Suprapubic skin (tissue), 4 donors: ENCODE measurements at regions not wholly inside any gene's neighbourhood (a gene's known extent, or its start where the extent isn't known, plus 50 kb on each side); places are given as distances from the start of the nearest gene placed in this dataset.

Experiments used
- DNase-seq, 2 donors: peaks; one replicate each; pipeline ENCODE4 v3.0.0-alpha.2; 2019; ENCODE audit warnings: low spot score in 2 of 2
- H3K27ac ChIP-seq: fragments of 200-600 bp; sonication (generic); one replicate; pipeline ENCODE4 v1.5.1; 2019
- H3K27me3 ChIP-seq: fragments of 200-600 bp; sonication (generic); one replicate; pipeline ENCODE4 v1.5.1; 2019
- H3K36me3 ChIP-seq: fragments of 200-600 bp; sonication (generic); one replicate; pipeline ENCODE4 v1.5.1; 2019
- H3K4me1 ChIP-seq: fragments of 200-600 bp; sonication (generic); one replicate; pipeline ENCODE4 v1.5.1; 2019
- H3K4me3 ChIP-seq: fragments of 200-600 bp; sonication (generic); one replicate; pipeline ENCODE4 v1.5.1; 2019; ENCODE audit warnings: mild to moderate bottlenecking
- H3K9me3 ChIP-seq: fragments of 200-600 bp; sonication (generic); one replicate; pipeline ENCODE4 v1.5.1; 2019
- EP300 ChIP-seq: sonication (generic); formaldehyde crosslinking; IDR thresholded peaks from one replicate; pipeline ENCODE4 v1.6.1; 2017; ENCODE audit warnings: antibody characterized with exemption
- POLR2A ChIP-seq, 2 donors: fragments of 450-650 bp; IDR thresholded peaks; one replicate each; pipeline ENCODE4 v1.6.1; 2017; ENCODE audit warnings: antibody characterized with exemption in 2 of 2, mild to moderate bottlenecking in 2 of 2, moderate library complexity in 2 of 2
- POLR2AphosphoS5 ChIP-seq, 3 donors: sonication (generic); formaldehyde crosslinking; IDR thresholded peaks; one replicate each; pipeline ENCODE4 v1.6.1; 2017; ENCODE audit warnings: antibody characterized with exemption in 3 of 3
- WGBS: methylation state at CpG from one replicate; pipeline ENCODE4 v1.1.5; 2018; 5-methylcytosine and 5-hydroxymethylcytosine counted together
- TF ChIP-seq, protein P1 (sequence below), 2 donors: fragments of 200-600 bp in 1 of 2; fragments of 450-650 bp in 1 of 2; sonication (generic) in 1 of 2; IDR thresholded peaks; one replicate each; pipeline ENCODE4 v1.5.1; 2016 to 2019; ENCODE audit warnings: antibody characterized with exemption in 2 of 2, mild to moderate bottlenecking in 1 of 2, moderate library complexity in 1 of 2

GRCh38 chr13:40494513-40494912 lies 171.9 kb downstream of the FOXO1 start:
- no peak overlapping the region for H3K4me3 ChIP-seq
- DNase-seq: no peak
- H3K27ac ChIP-seq: no peak overlapping the region
- H3K27me3 ChIP-seq: no peaks in the 10 kb centered on the region
- H3K36me3 ChIP-seq: no peaks in the 10 kb centered on the region
- no peak for TF ChIP-seq POLR2A (IDR thresholded peaks at IDR 0.05)
- TF ChIP-seq, protein P1, sequence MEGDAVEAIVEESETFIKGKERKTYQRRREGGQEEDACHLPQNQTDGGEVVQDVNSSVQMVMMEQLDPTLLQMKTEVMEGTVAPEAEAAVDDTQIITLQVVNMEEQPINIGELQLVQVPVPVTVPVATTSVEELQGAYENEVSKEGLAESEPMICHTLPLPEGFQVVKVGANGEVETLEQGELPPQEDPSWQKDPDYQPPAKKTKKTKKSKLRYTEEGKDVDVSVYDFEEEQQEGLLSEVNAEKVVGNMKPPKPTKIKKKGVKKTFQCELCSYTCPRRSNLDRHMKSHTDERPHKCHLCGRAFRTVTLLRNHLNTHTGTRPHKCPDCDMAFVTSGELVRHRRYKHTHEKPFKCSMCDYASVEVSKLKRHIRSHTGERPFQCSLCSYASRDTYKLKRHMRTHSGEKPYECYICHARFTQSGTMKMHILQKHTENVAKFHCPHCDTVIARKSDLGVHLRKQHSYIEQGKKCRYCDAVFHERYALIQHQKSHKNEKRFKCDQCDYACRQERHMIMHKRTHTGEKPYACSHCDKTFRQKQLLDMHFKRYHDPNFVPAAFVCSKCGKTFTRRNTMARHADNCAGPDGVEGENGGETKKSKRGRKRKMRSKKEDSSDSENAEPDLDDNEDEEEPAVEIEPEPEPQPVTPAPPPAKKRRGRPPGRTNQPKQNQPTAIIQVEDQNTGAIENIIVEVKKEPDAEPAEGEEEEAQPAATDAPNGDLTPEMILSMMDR (IDR thresholded peaks at IDR 0.05): no peak
- TF ChIP-seq POLR2AphosphoS5 (IDR thresholded peaks at IDR 0.05): no peak
- no peak for TF ChIP-seq EP300
- no peaks in the 10 kb centered on the region for H3K9me3 ChIP-seq
- 49% methylated on average over 2 of the region's 2 CpGs for WGBS
- peaks cover 10% of the 10 kb centered on the region for H3K4me1 ChIP-seq

DNA sequence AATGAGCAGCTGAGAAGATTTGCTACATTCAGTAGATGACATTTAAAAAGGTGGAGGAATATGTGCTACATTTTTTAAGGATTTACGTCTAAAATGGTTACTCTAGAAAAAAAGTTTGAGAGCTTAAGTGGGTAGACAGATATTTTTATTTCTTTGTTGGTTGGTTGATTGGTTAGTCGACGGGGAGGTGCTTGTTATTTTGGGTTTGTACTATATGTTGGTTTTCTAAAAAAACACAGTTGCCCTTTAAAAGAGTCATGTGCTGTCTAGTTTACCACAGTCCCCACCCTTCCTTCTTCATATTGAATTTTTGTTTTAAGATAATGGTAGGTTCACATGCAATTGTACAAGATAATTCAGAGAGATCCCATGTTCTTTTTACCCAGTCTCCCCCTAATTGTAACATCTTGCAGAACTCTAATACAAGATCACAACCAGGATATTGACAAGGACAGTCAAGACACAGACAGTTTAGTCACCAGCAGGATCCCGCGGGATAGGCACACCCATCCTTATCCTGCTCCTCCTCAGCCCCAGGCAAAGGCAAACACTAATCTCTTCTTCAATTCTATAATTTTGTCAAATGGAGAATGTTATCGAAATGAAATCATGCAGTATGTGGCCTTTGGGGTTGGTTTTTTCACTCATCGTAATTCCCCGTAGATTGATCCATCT lies 171.4 kb downstream of the FOXO1 start:
- TF ChIP-seq POLR2AphosphoS5 (IDR thresholded peaks at IDR 0.05): no peak
- no peak for TF ChIP-seq POLR2A (IDR thresholded peaks at IDR 0.05)
- TF ChIP-seq, protein P1 (IDR thresholded peaks at IDR 0.05): no peak
- TF ChIP-seq EP300: no peak
- WGBS: 44% methylated on average over 8 of the region's 8 CpGs
- H3K36me3 ChIP-seq: no peaks in the 10 kb centered on the region
- no peaks in the 10 kb centered on the region for H3K27me3 ChIP-seq
- H3K9me3 ChIP-seq: no peaks in the 10 kb centered on the region
- no peak overlapping the region for H3K27ac ChIP-seq
- DNase-seq: no peak
- peaks cover 9% of the 10 kb centered on the region for H3K4me1 ChIP-seq
- H3K4me3 ChIP-seq: no peak overlapping the region

- H3K4me1 ChIP-seq: peaks cover 6% of the 10 kb centered on the region
- 41% methylated on average over 7 of the region's 7 CpGs for WGBS
- DNase-seq: no peak
- H3K4me3 ChIP-seq: no peak overlapping the region
- no peak overlapping the region for H3K27ac ChIP-seq
- no peaks in the 10 kb centered on the region for H3K36me3 ChIP-seq
- no peaks in the 10 kb centered on the region for H3K27me3 ChIP-seq
- TF ChIP-seq POLR2AphosphoS5 (IDR thresholded peaks at IDR 0.05): no peak
- TF ChIP-seq, protein P1 (IDR thresholded peaks at IDR 0.05): no peak
- H3K9me3 ChIP-seq: no peaks in the 10 kb centered on the region
These were observed 170.8 kb downstream of the FOXO1 start for GRCh38 chr13:40495621-40496001.

DNA sequence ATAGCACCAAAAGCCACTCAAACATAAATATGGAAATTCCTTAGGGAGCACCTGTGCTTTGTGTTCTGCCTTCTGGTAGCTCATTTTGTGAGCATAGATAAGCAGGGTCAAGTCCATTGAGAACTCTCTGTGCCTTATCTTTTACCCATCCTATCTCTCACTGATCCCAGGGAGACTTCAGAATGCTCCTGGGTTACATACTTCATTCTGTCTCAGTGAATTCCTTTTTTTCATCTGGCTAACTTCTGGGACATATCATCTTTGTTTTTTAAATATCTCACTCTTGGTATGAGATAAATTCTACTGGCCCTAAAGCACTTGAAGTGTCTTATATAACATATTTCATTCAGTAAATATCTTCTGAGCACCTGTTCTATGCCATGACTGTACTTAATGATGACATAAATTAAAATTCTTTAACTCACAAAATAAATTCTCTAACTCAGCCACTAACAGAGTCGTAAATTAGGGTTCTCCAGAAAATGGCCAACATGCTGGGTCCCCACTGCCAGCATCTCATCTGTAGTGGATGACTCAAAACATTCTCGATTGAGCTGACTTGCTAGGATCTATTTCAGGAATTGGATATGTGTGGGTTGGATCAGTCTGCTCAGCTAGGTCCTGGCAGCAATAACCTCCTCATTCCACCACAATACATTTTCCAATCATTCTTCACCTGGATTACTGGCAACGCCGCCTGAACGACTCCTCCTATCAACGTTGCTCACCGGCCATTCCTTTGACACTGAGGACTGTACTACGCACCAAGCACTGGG lies 170.2 kb downstream of the FOXO1 start:
- WGBS: 65% methylated on average over 8 of the region's 8 CpGs
- Histone ChIP-seq H3K9me3 (no peaks in the 10 kb centered on the region), H3K4me3 (no peak overlapping the region), H3K27ac (no peak overlapping the region), H3K4me1 (peaks cover 6% of the 10 kb centered on the region), H3K36me3 (no peaks in the 10 kb centered on the region), H3K27me3 (no peaks in the 10 kb centered on the region)
- TF ChIP-seq, protein P1 (IDR thresholded peaks at IDR 0.05): no peak
- TF ChIP-seq POLR2A (IDR thresholded peaks at IDR 0.05) (no peak), EP300 (no peak), POLR2AphosphoS5 (IDR thresholded peaks at IDR 0.05) (no peak)
- DNase-seq: no peak

GRCh38 chr13:40498461-40498860 lies 168.0 kb downstream of the FOXO1 start:
- Histone ChIP-seq H3K4me1 (peaks cover 6% of the 10 kb centered on the region), H3K9me3 (no peaks in the 10 kb centered on the region), H3K36me3 (no peaks in the 10 kb centered on the region), H3K27me3 (no peaks in the 10 kb centered on the region), H3K4me3 (no peak overlapping the region), H3K27ac (no peak overlapping the region)
- DNase-seq: no peak
- TF ChIP-seq POLR2A (IDR thresholded peaks at IDR 0.05) (no peak), POLR2AphosphoS5 (IDR thresholded peaks at IDR 0.05) (no peak), EP300 (no peak)
- TF ChIP-seq, protein P1 (IDR thresholded peaks at IDR 0.05): no peak
- WGBS: 74% methylated on average over 4 of the region's 4 CpGs
